ENCODE measurements at regions not wholly inside any gene's neighbourhood (a gene's known extent, or its start where the extent isn't known, plus 50 kb on each side); places are given as distances from the start of the nearest gene placed in this dataset.

DNA sequence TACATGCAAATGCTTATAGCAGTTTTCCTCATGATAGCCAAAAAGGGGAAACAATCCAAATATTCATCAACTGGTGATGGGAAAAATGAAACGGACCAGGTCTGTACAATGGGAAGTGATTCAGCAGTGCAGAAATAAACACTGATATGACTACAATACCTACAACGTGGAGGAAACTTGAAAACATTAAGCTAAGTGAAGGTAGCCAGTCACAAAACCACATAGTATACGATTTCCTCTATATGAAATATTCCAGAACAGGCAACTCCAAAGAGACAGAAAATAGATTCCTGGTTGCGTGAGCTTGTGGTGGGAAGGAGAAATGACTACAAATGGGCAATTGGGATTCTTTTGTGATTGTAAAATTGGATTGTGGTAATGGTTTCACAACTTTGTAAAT lies 263.1 kb upstream of the PITRM1 start:
- TF ChIP-seq, protein P1, sequence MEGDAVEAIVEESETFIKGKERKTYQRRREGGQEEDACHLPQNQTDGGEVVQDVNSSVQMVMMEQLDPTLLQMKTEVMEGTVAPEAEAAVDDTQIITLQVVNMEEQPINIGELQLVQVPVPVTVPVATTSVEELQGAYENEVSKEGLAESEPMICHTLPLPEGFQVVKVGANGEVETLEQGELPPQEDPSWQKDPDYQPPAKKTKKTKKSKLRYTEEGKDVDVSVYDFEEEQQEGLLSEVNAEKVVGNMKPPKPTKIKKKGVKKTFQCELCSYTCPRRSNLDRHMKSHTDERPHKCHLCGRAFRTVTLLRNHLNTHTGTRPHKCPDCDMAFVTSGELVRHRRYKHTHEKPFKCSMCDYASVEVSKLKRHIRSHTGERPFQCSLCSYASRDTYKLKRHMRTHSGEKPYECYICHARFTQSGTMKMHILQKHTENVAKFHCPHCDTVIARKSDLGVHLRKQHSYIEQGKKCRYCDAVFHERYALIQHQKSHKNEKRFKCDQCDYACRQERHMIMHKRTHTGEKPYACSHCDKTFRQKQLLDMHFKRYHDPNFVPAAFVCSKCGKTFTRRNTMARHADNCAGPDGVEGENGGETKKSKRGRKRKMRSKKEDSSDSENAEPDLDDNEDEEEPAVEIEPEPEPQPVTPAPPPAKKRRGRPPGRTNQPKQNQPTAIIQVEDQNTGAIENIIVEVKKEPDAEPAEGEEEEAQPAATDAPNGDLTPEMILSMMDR (conservative IDR thresholded peaks at IDR 0.05; ENCODE audit: low read depth, low read length) = no peak
- TF ChIP-seq EZH2phosphoT487 (IDR thresholded peaks at IDR 0.05; ENCODE audit: borderline replicate concordance, low read length) (no peak), EZH2 (IDR thresholded peaks at IDR 0.05; ENCODE audit: low read length, unreplicated experiment) (no peak)

Data from PC-3 (cell line).